HG02884 (cell line): ENCODE measurements at regions not wholly inside any gene's neighbourhood (a gene's known extent, or its start where the extent isn't known, plus 50 kb on each side); places are given as distances from the start of the nearest gene placed in this dataset.
A peak's percentile ranks its signal among the peaks of the same experiment; 100 is the strongest.

Source experiments
- ATAC-seq: cut with Tn5 transposase; IDR thresholded peaks from one replicate; pipeline ENCODE4 v1.9.1; 2021; ENCODE audit warnings: mild to moderate bottlenecking, moderate library complexity; ENCODE audit not compliant: unreplicated experiment

DNA sequence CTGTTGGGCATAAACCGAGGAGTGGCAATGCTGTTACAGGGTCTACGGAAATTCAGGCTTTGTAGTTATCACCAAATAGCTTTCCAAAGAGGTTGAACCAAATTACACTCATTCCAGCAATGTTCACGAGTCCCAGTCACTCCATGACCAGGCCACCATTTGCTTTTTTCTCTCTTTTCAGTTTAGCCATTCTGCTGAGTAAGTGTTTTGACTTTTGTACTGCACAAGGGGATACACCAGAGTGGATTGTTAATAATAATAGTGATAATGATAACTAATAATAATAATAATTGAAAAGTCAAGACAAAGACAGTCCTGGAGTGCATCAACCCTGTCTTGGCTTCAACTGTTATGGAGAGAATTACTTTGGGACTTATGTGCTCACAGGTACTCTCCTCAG is 343.5 kb downstream of the AACS start:
- no peak for ATAC-seq

DNA sequence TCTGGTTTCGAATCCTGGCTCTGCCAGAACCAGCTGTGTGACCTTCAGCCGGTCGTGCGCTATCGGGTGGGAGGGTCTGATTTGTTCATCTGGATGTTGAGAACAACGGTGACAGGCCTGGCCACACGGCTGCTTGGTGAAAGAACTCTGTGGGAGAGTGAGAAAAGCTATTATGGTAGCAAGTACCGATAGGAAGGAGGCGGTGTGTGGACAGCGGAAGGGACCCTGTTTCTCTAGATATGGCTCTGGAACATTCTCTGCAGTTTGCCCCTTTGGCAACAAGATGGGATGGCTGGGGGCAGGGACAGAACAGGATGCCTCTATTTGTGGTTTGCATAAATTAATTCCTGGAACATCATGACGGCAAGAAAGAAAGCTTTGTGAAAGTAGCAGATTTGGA is 347.3 kb downstream of the AACS start:
- ATAC-seq: no peak

DNA sequence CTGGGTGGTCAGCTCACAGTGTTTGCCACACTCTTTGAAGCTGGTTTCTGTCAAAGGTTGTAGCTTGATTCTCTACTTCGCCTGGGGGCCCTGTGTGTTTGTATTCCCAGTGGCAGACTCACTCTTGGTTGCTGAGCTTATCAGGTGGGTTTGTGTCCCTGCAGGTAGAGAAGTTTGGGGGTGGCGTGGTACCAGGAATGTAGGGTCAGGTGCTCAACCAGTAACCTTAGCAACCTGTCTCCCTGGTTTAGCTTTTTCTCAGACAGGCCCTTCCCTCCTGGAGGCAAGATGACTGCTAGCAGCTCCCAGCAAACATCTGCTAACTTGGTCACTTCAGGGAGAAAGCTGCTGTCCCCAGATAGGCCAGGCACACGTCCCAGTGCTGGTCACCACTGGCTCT is 352.2 kb downstream of the AACS start:
- ATAC-seq: no peak

DNA sequence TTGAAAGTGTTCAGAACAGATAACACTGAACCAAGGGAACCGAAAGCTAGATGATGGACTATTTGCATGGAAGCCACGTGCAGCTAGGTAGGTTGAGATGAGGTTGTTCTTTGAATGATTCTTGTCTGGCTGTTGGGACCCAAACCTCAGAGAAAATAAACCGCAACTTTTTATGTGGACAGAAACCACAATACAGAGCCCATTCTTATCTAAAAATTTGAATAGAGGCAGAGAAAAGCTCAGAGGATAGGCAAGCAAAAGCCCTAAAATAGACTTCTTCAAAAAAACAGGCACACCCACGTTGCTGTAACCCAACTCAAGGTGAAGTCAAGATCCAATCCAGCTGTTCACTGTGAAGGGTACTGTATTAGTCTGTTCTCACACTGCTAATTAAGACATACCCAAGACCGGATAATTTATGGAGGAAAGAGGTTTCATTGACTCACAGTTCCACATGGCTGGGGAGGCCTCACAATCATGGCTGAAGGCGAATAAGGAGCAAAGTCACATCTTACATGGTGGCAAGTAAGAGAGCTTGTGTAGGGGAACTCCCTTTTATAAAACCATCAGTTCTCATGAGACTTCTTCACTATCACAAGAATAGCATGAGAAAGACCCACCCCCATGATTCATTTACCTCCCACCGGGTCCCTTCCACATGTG is 353.8 kb downstream of the AACS start:
- peak; percentile 76 for ATAC-seq

DNA sequence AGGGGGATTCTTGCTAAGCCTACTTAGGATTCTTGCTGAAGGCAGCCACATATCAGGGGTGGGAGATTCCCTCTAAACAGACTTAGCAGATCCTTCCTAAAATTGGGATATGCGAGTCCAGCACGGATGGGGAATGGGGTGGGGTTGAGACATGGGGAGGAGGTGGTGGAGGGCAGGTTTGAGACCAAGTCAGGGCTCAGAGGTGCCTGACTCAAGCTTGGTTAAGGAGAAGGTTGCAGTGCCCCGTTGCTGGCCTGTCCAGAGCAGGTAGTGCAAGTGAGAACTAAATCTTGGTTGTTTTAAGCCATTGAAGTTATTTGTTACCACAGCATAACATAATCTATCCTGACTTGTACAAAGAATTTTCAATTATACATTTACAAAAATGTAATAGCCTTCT is 359.7 kb downstream of the AACS start:
- no peak for ATAC-seq

DNA sequence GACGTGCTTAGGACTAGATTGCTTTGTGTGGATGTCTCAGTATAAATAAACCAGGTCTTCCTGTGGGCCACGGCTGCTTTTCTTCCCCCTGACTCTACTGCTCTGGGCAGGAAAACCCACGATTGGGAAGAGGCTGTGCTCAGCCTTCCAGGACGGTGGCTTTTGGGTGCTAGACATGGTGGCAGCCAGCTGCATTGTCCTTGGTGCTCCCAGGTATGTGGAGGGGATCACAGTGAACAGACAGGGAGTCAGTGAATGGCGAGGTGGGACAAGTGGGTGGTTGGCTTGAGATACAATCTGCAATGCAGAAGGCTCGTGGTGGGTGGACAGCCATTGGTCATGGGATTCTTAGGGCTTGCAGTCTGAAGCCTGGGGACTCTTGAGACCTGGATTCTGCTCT is 366.3 kb downstream of the AACS start:
- no peak for ATAC-seq

DNA sequence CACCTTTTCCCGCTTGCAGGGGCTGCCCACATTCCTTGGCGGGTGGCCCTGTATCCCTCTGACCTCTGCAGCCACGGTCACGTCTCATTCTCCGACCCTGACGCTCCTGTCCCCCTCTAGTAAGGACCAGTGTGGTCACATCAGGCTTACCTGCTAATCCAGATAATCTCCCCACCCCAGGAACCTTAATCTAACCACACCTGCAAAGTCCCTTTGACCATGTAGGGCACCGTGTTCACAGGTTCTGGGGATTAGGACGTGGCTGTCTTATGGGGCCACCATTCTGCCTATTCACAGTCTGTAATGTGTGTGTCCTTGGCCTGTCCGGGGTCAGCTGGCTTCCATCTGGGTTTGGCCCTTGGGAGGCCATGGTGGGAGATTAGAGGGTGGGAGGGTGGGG is 368.9 kb downstream of the AACS start:
- no peak for ATAC-seq

DNA sequence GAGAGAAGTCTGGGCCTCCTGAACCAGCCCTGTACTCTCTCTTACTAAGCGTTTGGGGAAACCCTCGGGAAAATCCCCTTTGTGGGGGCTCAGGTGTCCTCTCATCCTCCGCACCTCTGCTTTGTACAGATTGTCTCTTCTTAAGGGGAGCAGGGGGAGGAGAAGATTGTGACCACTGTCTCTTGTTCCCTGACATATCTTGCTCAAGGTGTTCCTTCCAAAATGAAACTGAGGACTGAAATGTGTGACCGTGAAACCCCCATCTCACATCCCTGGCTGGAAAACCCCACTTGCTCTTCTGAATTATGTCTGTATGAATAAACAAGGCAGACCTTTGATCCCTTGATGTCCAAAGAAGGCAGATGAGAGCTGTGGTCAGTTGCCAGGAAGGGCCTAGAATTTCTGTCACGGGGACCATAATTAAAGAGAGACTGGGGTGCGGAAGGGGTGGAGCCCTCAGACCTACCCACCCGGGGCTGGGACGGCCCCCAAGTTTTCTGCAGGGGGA is 369.8 kb downstream of the AACS start:
- peak; percentile 70 for ATAC-seq

DNA sequence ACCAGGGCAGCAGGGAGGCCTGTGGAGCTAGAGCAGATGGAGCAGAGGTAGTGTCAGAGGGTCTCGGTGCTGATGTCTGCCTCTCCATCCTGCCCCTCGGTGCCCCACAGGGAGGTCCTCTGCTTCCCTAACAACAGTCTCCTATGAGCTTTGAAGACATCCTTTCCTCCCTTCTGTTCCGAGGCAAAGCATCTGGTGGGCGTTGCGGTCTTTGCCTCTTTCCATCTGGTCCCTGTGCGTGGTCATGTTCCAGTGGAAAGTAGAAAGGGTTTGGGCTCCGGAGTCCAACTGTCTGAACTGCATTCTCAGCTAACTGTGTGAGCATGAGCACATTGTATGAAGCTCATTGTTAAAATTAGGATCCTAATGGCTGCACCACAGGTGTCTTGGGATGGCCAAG is 370.6 kb downstream of the AACS start:
- ATAC-seq: no peak

DNA sequence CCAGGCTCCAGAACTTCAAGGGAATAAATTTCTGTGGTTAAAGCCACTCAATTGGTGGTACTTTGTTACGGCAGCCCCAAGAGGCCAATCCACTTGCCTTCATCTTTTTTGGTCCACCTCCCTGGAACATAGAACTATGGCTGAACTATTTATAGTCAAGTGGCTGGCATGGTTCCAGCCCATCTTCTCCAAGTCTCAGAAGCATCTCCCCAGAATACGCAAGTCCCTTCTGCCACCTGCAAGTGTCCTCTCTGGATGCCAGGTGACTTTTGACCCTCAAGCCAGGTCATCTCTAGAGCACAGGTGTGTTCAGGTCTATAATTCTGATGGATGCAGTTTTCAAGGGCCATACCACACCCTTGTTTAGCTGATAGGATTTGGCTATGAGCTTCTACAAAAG is 371.5 kb downstream of the AACS start:
- ATAC-seq: no peak

DNA sequence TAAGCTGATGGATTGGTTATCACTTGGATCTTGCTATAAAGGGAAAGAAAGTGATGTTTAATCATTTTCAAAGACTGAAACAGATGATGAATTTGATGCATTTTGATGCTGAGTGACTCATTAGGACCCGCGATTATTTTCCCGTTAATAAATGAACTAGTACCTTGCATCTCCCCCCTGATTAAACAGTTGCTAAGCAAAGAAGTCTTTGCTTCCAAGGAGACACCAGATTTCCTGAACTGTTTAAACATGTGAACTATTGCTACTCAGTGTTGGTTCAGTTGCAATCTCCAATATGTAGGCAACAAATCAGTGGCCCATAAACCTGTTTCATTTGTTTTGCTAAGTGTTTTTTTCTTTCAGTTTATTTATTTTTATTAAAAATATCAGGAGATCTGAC is 375.2 kb downstream of the AACS start:
- no peak for ATAC-seq

DNA sequence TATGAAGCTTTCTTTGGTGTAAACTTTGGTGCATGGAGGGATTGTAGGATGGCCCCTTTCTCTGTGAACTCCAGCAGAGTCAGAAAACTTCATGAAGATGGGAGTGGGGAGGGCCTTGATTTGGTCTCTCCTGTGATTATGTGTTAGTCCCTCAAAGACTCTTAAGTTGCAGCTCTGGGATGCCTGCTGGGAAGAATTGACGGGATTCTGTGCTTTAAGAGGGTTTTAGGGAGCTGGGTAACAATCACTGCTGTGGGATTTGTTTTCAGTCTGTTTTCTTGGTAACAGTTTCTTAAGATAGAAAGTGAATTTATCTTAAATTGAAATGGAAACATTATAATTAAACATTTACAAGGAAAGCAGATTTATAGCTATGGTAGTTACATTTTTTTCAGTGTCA is 378.1 kb downstream of the AACS start:
- ATAC-seq: no peak

DNA sequence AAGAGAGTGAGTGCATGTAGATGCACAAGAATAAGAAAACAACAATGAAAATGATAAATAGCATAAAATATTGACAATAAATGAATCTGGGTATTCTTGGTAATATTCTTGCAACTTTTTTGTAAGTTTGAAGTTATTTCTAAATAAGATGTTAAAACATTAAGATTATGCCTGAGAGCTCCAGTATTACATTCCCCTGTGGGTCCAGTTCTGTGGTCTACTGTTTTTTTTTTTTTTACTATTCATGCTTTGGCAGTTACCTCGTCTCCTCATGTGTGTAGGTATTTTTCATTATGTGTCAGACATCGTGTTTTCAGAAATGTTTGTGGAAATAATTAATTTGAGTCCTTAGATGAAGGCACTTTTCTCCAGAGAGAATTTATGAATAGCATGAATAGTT is 386.2 kb downstream of the AACS start:
- ATAC-seq: no peak

DNA sequence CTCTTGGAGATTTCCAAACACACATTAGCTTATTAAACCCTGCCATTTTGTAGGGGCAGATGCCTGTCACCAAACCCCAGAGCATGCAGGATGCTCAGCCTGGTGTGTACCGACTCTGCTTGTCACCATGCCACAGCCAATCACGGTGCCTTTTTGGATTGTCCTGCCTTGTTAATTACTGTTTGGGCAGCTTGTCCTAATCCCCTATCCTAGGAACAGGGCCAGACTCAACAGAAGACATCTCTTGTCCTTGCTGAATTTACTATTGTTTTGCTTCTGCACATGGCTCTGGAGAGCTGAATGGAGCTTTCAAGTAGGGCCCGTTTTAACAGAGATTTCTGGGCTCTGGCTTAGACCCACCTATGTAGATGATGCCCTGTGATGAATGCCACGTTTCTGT is 388.5 kb downstream of the AACS start:
- no peak for ATAC-seq

DNA sequence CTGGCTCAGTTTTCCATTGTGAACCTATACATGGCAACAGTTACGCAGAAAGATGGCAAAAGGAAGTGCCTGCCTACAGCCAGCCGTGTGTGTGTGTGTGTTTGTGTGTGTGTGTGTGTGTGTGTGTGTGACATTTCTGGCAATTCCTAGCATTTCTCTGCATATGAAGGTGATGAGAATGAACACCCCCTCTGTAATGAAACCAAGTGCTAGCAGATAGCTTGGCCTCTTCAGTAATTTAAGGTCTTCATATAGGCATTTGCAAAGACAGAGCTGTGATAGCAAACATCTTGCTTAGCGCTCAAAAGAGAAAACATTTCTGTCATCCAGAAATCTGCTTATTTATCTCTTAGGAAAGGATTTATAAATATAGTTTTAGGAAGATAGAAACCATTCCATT is 389.1 kb downstream of the AACS start:
- no peak for ATAC-seq

DNA sequence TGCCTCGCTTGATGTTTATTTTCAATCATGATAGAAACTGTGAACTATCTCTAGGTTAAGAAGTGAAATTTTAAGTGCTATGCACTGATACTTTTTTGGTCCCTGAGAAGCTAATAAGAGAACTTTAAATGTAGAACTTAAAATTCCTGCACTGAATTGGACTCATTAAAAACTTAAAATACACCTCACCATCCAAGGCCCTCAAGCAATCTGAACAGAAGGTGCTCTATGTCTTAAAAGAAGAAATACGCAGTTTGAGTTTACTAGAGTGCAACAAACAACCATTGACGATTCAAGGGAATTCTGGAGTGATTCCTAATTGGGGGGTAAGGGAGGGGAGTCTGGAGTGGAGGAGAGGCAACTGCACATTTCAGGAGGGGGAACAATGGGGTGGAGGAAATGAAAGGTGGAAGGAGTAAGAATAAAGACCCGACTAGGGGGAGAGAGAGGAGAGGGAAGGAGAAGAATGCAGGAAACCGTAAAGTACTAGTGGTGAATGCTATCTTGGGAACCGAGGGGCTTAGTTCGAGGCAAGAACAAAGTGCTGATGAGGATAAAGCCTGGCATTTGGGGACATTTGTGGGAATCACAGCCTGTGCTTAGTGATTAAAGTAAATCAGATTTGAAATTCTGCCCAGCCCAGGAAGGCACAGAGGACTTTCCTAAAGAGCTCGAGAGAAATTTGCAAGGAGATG is 389.7 kb downstream of the AACS start:
- no peak for ATAC-seq

DNA sequence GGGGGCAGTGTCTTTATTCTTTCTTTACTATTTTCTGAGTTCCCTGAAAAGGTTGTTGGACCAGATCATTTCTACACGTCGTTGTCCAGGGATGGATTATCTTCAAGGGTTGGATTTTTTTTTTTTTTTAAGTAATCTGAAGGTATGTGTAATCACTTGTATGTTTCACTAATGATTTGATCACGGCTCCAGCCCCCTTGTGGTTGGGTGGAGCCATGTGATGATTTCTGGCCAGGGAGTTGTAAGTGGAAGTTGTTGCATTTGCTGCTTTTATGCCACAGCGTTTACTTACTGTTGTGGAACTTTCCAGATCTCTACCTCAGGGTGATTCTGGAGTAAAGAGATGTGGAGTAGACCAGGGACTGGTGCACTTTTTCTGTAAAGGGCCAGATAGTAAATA is 390.3 kb downstream of the AACS start:
- ATAC-seq: no peak

DNA sequence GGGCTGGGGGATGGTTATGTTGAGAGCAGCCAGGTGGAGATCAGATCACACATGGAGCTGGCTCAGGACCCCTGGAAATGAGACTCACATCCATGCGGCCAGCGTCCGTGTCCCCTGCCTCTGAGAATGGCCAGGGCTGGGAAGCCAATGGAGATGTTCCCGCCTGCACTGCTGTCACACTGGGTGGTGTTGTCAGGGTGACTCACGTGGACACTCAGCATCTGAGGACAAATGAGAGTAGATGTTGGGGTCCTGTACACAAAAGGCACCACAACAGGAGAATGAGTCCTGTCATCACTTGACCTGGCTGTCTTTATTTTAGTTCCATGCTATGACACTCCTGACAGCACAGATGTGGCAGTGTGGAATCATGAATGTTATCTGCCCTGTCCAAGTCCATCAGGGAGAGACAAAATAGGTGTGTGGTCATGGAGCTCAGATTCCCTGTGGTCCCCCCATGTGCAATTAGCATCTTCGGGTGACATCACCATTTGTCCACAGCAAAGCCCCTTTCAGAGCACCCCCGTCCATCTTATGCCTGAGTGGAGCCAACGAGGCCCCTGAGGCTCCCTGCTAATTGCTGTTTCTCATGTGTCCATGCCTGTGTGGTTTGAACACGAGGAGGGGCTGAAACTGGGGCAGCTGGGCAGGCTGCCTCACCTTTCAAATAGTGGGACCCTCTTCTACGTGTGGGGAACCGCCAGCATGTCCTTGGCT is 393.5 kb downstream of the AACS start:
- ATAC-seq: no peak

DNA sequence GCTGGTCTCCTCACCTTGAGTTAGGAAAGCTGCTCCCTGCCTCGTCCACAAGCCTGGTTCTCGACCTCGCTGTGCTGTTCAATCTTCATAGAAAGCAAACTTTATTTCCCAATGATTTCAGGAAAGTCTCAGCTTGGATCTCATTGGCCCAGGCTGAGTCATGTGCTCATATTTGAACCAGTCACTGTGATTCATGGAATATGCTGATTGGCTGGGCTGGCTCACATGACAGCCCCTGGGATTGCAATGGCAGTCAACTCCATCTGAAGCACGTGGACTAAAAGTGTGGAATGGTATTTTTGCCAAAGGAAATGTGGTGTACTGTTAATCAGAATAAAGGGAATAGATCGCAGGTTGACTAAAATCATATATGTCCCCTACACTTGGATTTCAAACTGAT is 396.6 kb downstream of the AACS start:
- ATAC-seq: no peak

DNA sequence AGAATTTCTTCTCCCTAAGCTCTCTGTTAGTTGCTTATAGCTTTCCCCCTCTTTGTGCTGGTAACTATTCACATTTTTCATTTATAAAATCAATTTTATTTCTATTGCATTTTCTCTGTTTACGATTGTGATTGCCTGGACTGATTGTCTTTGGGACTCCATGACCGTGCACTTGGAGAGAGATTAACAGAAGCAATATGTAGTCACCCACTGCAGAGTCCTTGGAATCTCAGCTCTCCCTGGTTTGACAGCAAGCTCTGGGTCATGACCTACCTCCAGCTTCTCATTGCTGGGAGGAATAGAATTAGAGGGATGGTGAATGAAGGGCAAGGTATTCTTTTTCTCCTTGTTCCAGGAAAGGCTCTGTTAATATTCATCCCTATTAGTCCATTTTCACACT is 398.2 kb downstream of the AACS start:
- no peak for ATAC-seq

DNA sequence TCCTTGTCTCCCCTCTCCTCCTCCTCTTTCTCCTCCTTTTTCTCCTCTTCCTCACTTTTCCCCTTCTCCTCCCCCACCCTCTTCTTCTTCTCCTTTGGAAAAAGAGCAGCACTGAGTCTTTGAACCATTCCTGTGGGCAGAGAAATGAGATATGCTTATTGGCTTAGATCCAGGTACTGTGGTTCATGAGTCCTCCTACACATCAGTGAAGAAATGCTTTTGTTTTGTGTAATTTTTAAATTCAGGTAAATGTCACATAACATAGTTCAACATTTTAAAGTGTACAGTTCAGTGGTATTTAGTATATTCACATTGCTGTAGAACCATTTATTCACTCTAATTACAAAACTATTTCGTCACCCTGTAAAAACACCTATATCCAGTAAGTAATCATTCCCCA is 402.1 kb downstream of the AACS start:
- ATAC-seq: no peak

DNA sequence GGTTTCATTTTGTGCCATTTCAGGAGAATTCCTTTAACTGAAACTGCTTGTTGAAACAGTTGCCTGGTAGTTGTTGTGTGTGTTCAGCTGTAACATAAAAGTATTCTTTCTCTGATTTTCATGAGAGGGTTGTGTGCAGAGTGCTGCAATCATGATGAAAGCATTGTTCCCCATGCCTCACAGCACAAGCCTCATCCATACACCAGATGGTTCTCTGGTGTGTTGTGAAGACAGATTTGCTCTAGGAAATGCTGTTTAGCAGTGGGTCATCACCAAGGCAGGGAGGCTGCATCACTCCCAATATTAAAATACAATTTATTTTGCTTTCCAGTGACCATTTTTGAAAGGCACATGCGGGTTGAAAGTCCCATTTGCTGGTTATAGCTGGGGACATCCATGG is 404.4 kb downstream of the AACS start:
- ATAC-seq: no peak
